ENCODE measurements at regions not wholly inside any gene's neighbourhood (a gene's known extent, or its start where the extent isn't known, plus 50 kb on each side); places are given as distances from the start of the nearest gene placed in this dataset.

GRCh38 chr4:103305355-103305754 is 107.2 kb upstream of the CENPE start:
- TF ChIP-seq, protein P1, sequence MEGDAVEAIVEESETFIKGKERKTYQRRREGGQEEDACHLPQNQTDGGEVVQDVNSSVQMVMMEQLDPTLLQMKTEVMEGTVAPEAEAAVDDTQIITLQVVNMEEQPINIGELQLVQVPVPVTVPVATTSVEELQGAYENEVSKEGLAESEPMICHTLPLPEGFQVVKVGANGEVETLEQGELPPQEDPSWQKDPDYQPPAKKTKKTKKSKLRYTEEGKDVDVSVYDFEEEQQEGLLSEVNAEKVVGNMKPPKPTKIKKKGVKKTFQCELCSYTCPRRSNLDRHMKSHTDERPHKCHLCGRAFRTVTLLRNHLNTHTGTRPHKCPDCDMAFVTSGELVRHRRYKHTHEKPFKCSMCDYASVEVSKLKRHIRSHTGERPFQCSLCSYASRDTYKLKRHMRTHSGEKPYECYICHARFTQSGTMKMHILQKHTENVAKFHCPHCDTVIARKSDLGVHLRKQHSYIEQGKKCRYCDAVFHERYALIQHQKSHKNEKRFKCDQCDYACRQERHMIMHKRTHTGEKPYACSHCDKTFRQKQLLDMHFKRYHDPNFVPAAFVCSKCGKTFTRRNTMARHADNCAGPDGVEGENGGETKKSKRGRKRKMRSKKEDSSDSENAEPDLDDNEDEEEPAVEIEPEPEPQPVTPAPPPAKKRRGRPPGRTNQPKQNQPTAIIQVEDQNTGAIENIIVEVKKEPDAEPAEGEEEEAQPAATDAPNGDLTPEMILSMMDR (IDR thresholded peaks at IDR 0.05), result no peak
- TF ChIP-seq EP300 (IDR thresholded peaks at IDR 0.05; ENCODE audit: low read depth) (no peak), POLR2AphosphoS5 (IDR thresholded peaks at IDR 0.05) (no peak)

Data from transverse colon (tissue), 4 donors.